ACC112 (cell line): ENCODE measurements at regions not wholly inside any gene's neighbourhood (a gene's known extent, or its start where the extent isn't known, plus 50 kb on each side); places are given as distances from the start of the nearest gene placed in this dataset.
"Not testable (repeated sequence)": the region's sequence is repeated elsewhere in the genome, so short reads cannot be mapped to it uniquely, and the experiment has no call there.

Source experiments
- H2AFZ ChIP-seq: fragments of 200-600 bp; sonication (generic); one replicate; pipeline ENCODE4 v1.6.0; 2017; ENCODE audit warnings: antibody characterized with exemption, low read length; ENCODE audit not compliant: unreplicated experiment
- H3K27ac ChIP-seq: fragments of 200-600 bp; sonication (generic); 2 replicates; pipeline ENCODE4 v1.5.1; 2014; ENCODE audit warnings: low read depth, mild to moderate bottlenecking, antibody characterized with exemption, low read length, moderate library complexity
- H3K27me3 ChIP-seq: fragments of 200-600 bp; sonication (generic); 2 replicates; pipeline ENCODE4 v1.6.1; 2014; ENCODE audit warnings: mild to moderate bottlenecking, antibody characterized with exemption, low read length, moderate library complexity, mixed read lengths; ENCODE audit not compliant: insufficient read depth
- H3K36me3 ChIP-seq: fragments of 200-600 bp; sonication (generic); 2 replicates; pipeline ENCODE4 v1.6.1; 2016; ENCODE audit warnings: mild to moderate bottlenecking, antibody characterized with exemption, low read length, moderate library complexity, mixed read lengths; ENCODE audit not compliant: insufficient read depth
- H3K4me1 ChIP-seq: fragments of 200-600 bp; sonication (generic); one replicate; pipeline ENCODE4 v1.6.1; 2016; ENCODE audit warnings: low read length, mixed read lengths; ENCODE audit not compliant: insufficient read depth, unreplicated experiment, control insufficient read depth
- H3K4me3 ChIP-seq: fragments of 200-600 bp; sonication (generic); 2 replicates; pipeline ENCODE4 v1.5.1; 2014; ENCODE audit warnings: mild to moderate bottlenecking, low read depth, low read length
- H3K79me2 ChIP-seq: fragments of 200-600 bp; sonication (generic); one replicate; pipeline ENCODE4 v1.6.0; 2016; ENCODE audit warnings: low read length; ENCODE audit not compliant: control insufficient read depth, unreplicated experiment, insufficient read depth

DNA sequence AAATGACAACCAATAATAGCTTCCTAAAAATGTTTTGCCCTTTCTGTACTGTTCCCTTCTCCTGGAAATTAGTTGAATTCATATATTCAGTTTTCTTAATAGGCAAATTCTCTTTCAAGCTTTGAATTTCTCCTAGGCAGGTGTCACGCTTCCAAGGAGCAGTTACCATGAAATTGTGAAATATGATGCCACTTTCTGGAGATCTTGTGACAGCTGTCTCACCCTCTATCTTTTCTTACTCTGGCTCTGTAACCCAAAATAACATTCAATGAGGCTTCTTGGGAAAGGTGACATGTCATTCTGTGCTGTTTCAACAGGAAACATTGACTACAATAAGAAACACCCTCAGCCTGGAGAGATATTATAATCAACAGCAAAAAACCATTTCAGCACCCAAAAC is 80.3 kb upstream of the MRI1 start:
- Histone ChIP-seq H3K27me3 (0 out of 2 replicates have a peak, but pooled peaks cover 4% of the 10 kb centered on the region), H3K79me2 (no peaks in the 10 kb centered on the region), H3K4me3 (no peak overlapping the region), H3K4me1 (no peaks in the 10 kb centered on the region), H2AFZ (no peak overlapping the region), H3K36me3 (no peaks in the 10 kb centered on the region), H3K27ac (no peak overlapping the region)

DNA sequence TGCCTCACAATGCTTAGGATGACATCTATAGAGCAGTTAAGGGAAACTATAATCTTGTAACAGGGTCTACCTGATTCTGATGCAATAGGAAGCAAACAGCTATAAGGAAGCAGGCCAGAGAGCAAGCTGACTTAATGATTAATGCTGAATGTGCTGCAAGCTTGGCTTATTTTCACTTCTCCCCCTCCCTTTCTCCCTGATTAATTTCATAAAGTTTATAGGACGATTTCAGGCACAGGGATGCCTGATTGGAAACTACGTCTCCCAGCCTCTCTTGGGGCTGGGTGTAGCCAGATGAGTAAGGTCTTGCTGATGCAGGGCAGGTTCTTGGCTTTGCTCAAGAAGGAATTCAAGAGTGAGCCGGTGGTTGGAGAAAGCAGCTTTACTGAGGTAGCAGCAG is 82.8 kb upstream of the MRI1 start:
- H3K4me3 ChIP-seq, result no peak overlapping the region
- H2AFZ ChIP-seq, result no peak overlapping the region
- H3K27me3 ChIP-seq, result 0 out of 2 replicates have a peak, but pooled peaks cover 4% of the 10 kb centered on the region
- no peaks in the 10 kb centered on the region for H3K79me2 ChIP-seq
- no peaks in the 10 kb centered on the region for H3K4me1 ChIP-seq
- H3K27ac ChIP-seq, result no peak overlapping the region; the same call in 1 of the 2 replicates
- no peaks in the 10 kb centered on the region for H3K36me3 ChIP-seq

DNA sequence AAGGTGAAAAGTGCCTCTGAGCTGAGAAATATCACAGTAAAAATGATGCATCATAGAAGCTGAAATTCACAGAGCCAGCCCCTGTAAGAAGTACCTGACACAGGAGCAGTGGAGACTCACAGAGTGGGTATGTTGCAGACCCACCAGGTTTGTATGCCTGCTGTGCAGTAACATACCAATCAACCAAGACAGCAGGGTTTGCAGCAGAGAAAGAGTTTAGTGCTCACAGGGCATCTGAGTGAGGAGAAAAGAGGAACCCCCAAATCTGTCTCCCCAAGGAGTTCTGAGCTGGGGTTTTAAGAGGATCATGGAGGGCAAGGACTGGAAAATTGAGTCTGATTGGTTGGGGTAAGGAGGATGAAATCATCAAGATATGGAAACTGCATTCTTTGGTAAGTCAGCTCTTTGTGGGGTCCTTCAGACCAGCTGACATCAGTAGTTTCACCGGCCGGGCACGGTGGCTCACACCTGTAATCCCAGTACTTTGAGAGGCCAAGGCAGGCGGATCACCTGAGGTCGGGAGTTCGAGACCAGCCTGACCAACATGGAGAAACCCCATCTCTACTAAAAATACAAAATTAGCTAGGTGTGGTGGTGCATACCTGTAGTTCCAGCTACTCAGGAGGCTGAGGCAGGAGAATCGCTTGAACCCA is 83.5 kb upstream of the MRI1 start:
- not testable (repeated sequence) for H3K4me3 ChIP-seq, H3K36me3 ChIP-seq, H3K79me2 ChIP-seq, H3K4me1 ChIP-seq, H3K27ac ChIP-seq, H2AFZ ChIP-seq, H3K27me3 ChIP-seq

DNA sequence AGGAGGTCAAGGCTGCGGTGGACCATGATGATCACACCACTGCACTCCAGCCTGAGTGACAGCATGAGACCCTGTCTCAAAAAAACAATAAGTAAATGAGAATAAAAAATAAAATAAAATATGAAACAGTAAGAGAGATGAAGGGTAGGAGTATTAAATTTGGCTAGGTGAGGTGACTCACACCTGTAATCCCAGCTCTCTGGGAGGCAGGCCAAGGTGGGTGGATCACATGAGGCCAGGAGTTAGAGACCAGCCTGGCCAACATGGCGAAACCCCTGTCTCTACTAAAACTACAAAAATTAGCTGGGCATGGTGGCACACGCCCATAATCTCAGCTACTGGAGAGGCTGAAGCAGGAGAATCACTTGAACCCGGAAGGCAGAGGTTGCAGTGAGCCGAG is 87.4 kb upstream of the MRI1 start:
- not testable (repeated sequence) for H3K27ac ChIP-seq, H3K36me3 ChIP-seq, H2AFZ ChIP-seq, H3K4me3 ChIP-seq, H3K79me2 ChIP-seq, H3K27me3 ChIP-seq, H3K4me1 ChIP-seq

DNA sequence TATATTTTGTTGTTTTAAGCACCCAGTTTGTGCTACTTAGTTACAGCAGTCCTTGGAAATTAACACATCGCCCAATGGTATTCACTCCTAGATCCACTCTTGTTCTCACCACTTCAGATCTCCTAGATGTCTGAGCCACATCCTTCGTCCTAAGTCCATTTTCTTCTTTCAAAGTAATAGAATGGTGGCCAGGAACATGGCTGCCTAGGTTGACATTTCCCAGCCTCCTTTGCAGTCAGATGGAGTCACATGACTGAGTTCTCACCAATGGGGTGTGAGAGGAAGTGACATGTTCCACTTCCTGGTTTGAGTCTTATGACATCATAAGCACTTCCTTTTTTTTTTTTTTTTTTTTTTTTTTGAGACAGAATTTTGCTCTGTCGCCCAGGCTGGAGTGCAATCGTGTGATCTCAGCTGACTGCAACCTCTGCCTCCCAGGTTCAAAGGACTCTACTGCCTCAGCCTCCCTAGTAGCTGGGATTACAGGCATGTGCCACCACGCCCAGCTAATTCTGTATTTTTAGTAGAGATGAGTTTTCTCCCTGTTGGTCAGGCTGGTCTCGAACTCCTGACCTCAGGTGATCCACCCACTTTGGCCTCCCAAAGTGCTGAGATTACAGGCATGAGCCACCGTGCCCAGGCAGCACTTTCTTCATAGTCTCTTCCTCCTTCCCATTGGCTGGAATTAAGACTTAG is 91.7 kb upstream of the MRI1 start:
- not testable (repeated sequence) for H3K27me3 ChIP-seq, H3K4me1 ChIP-seq, H3K4me3 ChIP-seq, H2AFZ ChIP-seq, H3K79me2 ChIP-seq, H3K36me3 ChIP-seq, H3K27ac ChIP-seq

DNA sequence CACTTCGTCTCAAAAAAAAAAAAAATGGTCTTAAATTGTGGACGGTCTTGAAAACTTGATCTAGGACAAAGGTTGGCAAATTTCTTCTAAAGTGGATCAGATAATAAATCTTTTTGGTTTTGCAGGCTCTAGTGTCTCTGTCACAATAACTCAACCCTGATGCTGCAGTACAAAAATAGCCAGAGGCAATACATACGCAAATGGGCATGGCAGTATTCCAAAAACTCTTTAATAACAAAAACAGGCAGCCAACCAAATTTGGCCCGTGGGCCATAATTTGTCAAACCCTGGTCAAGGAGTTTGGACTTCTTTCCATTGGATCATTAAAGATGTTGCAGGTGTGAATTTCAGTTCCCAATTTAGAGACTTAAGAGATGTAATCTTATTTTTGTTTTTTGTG is 93.5 kb upstream of the MRI1 start:
- H3K4me3 ChIP-seq, result no peak overlapping the region
- H3K79me2 ChIP-seq, result no peaks in the 10 kb centered on the region
- H3K27me3 ChIP-seq, result no peaks in the 10 kb centered on the region

DNA sequence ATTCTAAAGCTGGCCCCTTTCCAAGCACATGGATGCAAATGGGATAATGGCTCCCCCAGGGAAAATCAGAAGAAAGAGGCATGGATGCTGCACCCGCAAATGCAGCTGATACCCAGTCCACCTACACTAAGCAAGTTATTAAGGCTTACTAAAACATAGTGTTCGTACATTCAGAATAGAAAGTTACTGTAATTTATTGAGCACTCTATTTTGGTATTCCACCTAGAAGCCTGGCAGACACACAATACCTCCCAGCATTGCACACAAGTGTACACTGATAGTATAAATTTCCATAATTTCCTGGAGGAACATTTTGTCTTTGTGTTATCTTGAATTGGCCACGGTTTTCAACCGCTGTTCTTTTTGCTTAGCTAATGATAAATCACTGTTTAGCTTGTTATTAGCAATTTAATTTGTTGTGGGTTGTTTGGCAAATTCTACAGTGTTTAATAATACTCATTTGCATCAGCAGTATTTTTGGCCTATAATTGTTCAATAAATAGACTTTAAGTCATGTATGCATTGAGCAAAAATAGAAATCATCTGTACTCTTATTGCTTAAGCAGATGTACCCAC is 94.5 kb upstream of the MRI1 start:
- H3K4me1 ChIP-seq, result no peaks in the 10 kb centered on the region
- H3K27me3 ChIP-seq, result no peaks in the 10 kb centered on the region
- no peak overlapping the region for H3K27ac ChIP-seq
- H3K36me3 ChIP-seq, result no peaks in the 10 kb centered on the region
- no peaks in the 10 kb centered on the region for H3K79me2 ChIP-seq
- no peak overlapping the region for H3K4me3 ChIP-seq
- no peak overlapping the region for H2AFZ ChIP-seq

More for the DNA sequence above, 93.5 kb upstream of the MRI1 start:
- Histone ChIP-seq H3K4me1 (no peaks in the 10 kb centered on the region), H3K36me3 (no peaks in the 10 kb centered on the region), H2AFZ (no peak overlapping the region), H3K27ac (no peak overlapping the region)

DNA sequence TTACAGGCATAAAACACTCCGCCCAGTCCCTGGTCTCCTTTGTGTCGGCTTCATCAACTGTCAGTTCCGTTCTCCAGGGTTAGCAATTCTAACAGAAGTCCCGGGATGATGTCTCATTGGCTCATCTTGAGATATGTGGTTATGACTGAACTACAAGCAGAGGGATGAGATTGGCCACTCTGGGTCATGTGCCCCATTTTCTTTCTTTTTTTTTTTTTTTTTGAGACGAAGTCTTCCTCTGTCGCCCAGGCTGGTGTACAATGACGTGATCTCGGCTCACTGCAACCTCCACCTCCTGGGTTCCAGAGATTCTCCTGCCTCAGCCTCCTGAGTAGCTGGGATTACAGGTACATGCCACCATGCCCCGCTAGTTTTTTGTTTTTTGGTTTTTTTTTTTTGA is 95.4 kb upstream of the MRI1 start:
- Histone ChIP-seq H3K27ac (no peak overlapping the region), H3K4me3 (no peak overlapping the region), H3K36me3 (no peaks in the 10 kb centered on the region), H3K4me1 (no peaks in the 10 kb centered on the region), H2AFZ (no peak overlapping the region), H3K79me2 (no peaks in the 10 kb centered on the region), H3K27me3 (no peaks in the 10 kb centered on the region)

DNA sequence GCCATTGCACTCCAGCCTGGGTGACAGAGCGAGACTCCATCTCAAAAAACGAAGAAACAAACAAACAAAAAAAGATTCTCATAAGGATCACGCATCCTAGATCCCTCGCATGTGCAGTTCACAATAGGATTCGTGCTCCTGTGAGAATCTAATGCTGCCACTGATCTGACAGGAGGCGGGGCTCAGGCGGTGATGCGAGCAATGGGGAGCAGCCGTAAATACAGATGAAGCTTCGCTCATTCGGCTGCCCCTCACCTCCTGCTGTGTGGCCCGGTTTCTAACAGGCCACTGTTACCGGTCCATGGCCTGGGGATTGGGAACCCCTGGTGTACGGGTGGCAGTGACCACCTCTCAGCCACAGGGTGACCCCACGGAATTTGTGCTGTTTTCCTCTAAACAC is 98.2 kb upstream of the MRI1 start:
- H3K27me3 ChIP-seq, result no peaks in the 10 kb centered on the region
- no peak overlapping the region for H2AFZ ChIP-seq

DNA sequence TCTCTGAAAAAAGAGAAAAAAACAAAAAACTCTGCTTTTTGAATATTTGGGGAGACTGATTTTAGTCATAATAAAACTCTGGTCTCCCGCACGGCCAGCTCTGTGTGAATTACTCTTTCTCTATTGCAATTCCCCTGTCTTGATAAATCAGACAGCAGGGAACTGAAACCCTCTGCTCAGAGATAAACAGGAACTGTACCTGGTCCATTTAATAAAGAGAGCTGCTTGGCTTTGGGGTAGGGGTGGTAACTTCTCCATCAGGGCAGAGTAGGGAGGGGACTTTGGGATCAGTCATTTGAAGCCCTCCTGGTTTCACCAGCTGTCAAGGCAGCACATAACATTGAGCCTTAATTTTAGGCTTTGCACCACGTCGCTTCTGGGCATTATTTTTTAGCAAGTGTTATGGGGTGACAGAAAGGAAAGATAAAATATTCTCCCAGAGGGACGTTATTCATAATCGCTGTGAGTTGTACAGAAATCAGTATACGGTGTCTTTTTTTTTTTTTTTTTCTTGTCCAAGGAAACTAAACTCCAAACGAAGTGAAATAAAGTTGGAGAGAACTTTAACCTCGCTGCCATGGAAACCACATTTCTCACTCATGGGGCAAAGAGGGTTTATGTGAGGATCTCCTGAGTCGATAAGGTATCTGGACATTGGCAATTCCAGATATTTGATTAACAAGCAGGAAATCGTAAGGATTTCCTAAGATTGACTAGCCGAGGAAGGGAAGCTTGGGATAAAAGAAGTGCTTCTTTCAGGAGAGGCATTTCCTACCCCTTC is 99.0 kb upstream of the MRI1 start:
- Histone ChIP-seq H3K4me1 (no peaks in the 10 kb centered on the region), H3K79me2 (no peaks in the 10 kb centered on the region), H3K27me3 (no peaks in the 10 kb centered on the region), H3K36me3 (no peaks in the 10 kb centered on the region), H3K4me3 (no peak overlapping the region), H2AFZ (no peak overlapping the region), H3K27ac (no peak overlapping the region)

More for the DNA sequence above, 98.2 kb upstream of the MRI1 start:
- Histone ChIP-seq H3K4me3 (no peak overlapping the region), H3K36me3 (no peaks in the 10 kb centered on the region), H3K4me1 (no peaks in the 10 kb centered on the region), H3K27ac (no peak overlapping the region), H3K79me2 (no peaks in the 10 kb centered on the region)
